VCaP (cell line): ENCODE measurements at regions not wholly inside any gene's neighbourhood (a gene's known extent, or its start where the extent isn't known, plus 50 kb on each side); places are given as distances from the start of the nearest gene placed in this dataset.
"Not testable (repeated sequence)": the region's sequence is repeated elsewhere in the genome, so short reads cannot be mapped to it uniquely, and the experiment has no call there.

ENCODE experiments used
- H3K27ac ChIP-seq: fragments of 450-650 bp; 2 replicates; pipeline ENCODE4 v1.5.1; 2017
- CTCF ChIP-seq: fragments of 450-650 bp; conservative IDR thresholded peaks from 2 replicates; pipeline ENCODE4 v1.5.1; 2017; ENCODE audit warnings: mild to moderate bottlenecking, moderate library complexity

GRCh38 chr14:38544776-38545175 lies 288.9 kb upstream of the CLEC14A start:
- TF ChIP-seq CTCF, result no peak
- H3K27ac ChIP-seq, result no peak overlapping the region

- not testable (repeated sequence) for H3K27ac ChIP-seq
These were observed 288.0 kb upstream of the CLEC14A start for GRCh38 chr14:38543851-38544250.

- not testable (repeated sequence) for H3K27ac ChIP-seq
These were observed 282.2 kb upstream of the CLEC14A start for GRCh38 chr14:38538053-38538452.

- no peak overlapping the region for H3K27ac ChIP-seq
- TF ChIP-seq CTCF, result no peak
These were observed 280.6 kb upstream of the CLEC14A start for GRCh38 chr14:38536376-38537038.

GRCh38 chr14:38528582-38528981 lies 272.7 kb upstream of the CLEC14A start:
- no peak for TF ChIP-seq CTCF
- no peak overlapping the region for H3K27ac ChIP-seq

GRCh38 chr14:38527502-38527878 lies 271.6 kb upstream of the CLEC14A start:
- H3K27ac ChIP-seq, result no peak overlapping the region
- TF ChIP-seq CTCF, result no peak

- no peak for TF ChIP-seq CTCF
- H3K27ac ChIP-seq, result no peak overlapping the region
These were observed 271.1 kb upstream of the CLEC14A start for GRCh38 chr14:38526826-38527501.

- no peak for TF ChIP-seq CTCF
- no peak overlapping the region for H3K27ac ChIP-seq
These were observed 269.0 kb upstream of the CLEC14A start for GRCh38 chr14:38524636-38525509.
